ENCODE measurements at regions not wholly inside any gene's neighbourhood (a gene's known extent, or its start where the extent isn't known, plus 50 kb on each side); places are given as distances from the start of the nearest gene placed in this dataset.

GRCh38 chr20:10990625-10991382, 317.0 kb upstream of the JAG1 start:
- Histone ChIP-seq H3K27me3 (replicated peaks; ENCODE audit: control insufficient read depth, insufficient read depth, low read length) (no peaks in the 10 kb centered on the region), H3K4me3 (replicated peaks; ENCODE audit: low read depth, low read length) (no peak overlapping the region), H3K36me3 (ENCODE audit: control insufficient read depth, insufficient read depth, low read length) (no peaks in the 10 kb centered on the region)
- no peak for DNase-seq (ENCODE audit: extremely low read depth, insufficient read length)
- no peak for TF ChIP-seq CTCF (IDR thresholded peaks at IDR 0.05; ENCODE audit: insufficient read depth, low read length, poor library complexity, severe bottlenecking)

- TF ChIP-seq CTCF (IDR thresholded peaks at IDR 0.05; ENCODE audit: insufficient read depth, low read length, poor library complexity, severe bottlenecking), result no peak
- Histone ChIP-seq H3K36me3 (ENCODE audit: control insufficient read depth, insufficient read depth, low read length) (no peaks in the 10 kb centered on the region), H3K4me3 (replicated peaks; ENCODE audit: low read depth, low read length) (no peak overlapping the region), H3K27me3 (replicated peaks; ENCODE audit: control insufficient read depth, insufficient read depth, low read length) (no peaks in the 10 kb centered on the region)
- DNase-seq (ENCODE audit: extremely low read depth, insufficient read length), result no peak
These were observed 318.9 kb upstream of the JAG1 start for GRCh38 chr20:10992731-10993130.

GRCh38 chr20:10994991-10995700, 321.3 kb upstream of the JAG1 start:
- no peak for DNase-seq (ENCODE audit: extremely low read depth, insufficient read length)

GRCh38 chr20:10998476-10998875, 324.7 kb upstream of the JAG1 start:
- DNase-seq (ENCODE audit: extremely low read depth, insufficient read length), result no peak
- Histone ChIP-seq H3K27me3 (replicated peaks; ENCODE audit: control insufficient read depth, insufficient read depth, low read length) (no peaks in the 10 kb centered on the region), H3K36me3 (ENCODE audit: control insufficient read depth, insufficient read depth, low read length) (no peaks in the 10 kb centered on the region), H3K4me3 (replicated peaks; ENCODE audit: low read depth, low read length) (no peak overlapping the region)
- TF ChIP-seq CTCF (IDR thresholded peaks at IDR 0.05; ENCODE audit: insufficient read depth, low read length, poor library complexity, severe bottlenecking), result no peak

More at GRCh38 chr20:10994991-10995700, 321.3 kb upstream of the JAG1 start:
- Histone ChIP-seq H3K27me3 (replicated peaks; ENCODE audit: control insufficient read depth, insufficient read depth, low read length) (no peaks in the 10 kb centered on the region), H3K36me3 (ENCODE audit: control insufficient read depth, insufficient read depth, low read length) (no peaks in the 10 kb centered on the region), H3K4me3 (replicated peaks; ENCODE audit: low read depth, low read length) (no peak overlapping the region)
- TF ChIP-seq CTCF (IDR thresholded peaks at IDR 0.05; ENCODE audit: insufficient read depth, low read length, poor library complexity, severe bottlenecking), result no peak

GRCh38 chr20:11000416-11000815, 326.6 kb upstream of the JAG1 start:
- TF ChIP-seq CTCF (IDR thresholded peaks at IDR 0.05; ENCODE audit: insufficient read depth, low read length, poor library complexity, severe bottlenecking), result no peak
- Histone ChIP-seq H3K36me3 (ENCODE audit: control insufficient read depth, insufficient read depth, low read length) (no peaks in the 10 kb centered on the region), H3K4me3 (replicated peaks; ENCODE audit: low read depth, low read length) (no peak overlapping the region), H3K27me3 (replicated peaks; ENCODE audit: control insufficient read depth, insufficient read depth, low read length) (no peaks in the 10 kb centered on the region)
- DNase-seq (ENCODE audit: extremely low read depth, insufficient read length), result no peak
